COR-L47 (cell line): ENCODE measurements at regions not wholly inside any gene's neighbourhood (a gene's known extent, or its start where the extent isn't known, plus 50 kb on each side); places are given as distances from the start of the nearest gene placed in this dataset.

Source experiments
- DNase-seq: peaks from one replicate; lab custom pipeline; 2025; lab: John Stamatoyannopoulos, UW

GRCh38 chr13:22428188-22428828 lies 752.5 kb upstream of the SGCG start:
- DNase-seq: no peak

- no peak for DNase-seq
These were observed 748.1 kb upstream of the SGCG start for GRCh38 chr13:22432690-22433089.

GRCh38 chr13:22447132-22447886 lies 733.5 kb upstream of the SGCG start:
- no peak for DNase-seq

- no peak for DNase-seq
These were observed 731.5 kb upstream of the SGCG start for GRCh38 chr13:22449251-22449650.

GRCh38 chr13:22451327-22451741 lies 729.4 kb upstream of the SGCG start:
- DNase-seq: no peak

GRCh38 chr13:22454586-22454985 lies 726.2 kb upstream of the SGCG start:
- DNase-seq: no peak

GRCh38 chr13:22455036-22455435 lies 725.7 kb upstream of the SGCG start:
- DNase-seq: no peak

GRCh38 chr13:22461854-22462490 lies 718.8 kb upstream of the SGCG start:
- DNase-seq: no peak

- no peak for DNase-seq
These were observed 717.7 kb upstream of the SGCG start for GRCh38 chr13:22463089-22463488.

- DNase-seq: no peak
These were observed 712.7 kb upstream of the SGCG start for GRCh38 chr13:22468045-22468444.

- no peak for DNase-seq
These were observed 712.0 kb upstream of the SGCG start for GRCh38 chr13:22468824-22469223.

GRCh38 chr13:22469452-22469851 lies 711.3 kb upstream of the SGCG start:
- no peak for DNase-seq

- DNase-seq: no peak
These were observed 710.7 kb upstream of the SGCG start for GRCh38 chr13:22470075-22470474.

GRCh38 chr13:22482496-22483000 lies 698.2 kb upstream of the SGCG start:
- no peak for DNase-seq

- no peak for DNase-seq
These were observed 697.5 kb upstream of the SGCG start for GRCh38 chr13:22483276-22483675.

- no peak for DNase-seq
These were observed 694.3 kb upstream of the SGCG start for GRCh38 chr13:22486490-22486889.

GRCh38 chr13:22487932-22488331 lies 692.8 kb upstream of the SGCG start:
- no peak for DNase-seq

GRCh38 chr13:22489771-22490170 lies 691.0 kb upstream of the SGCG start:
- no peak for DNase-seq

- no peak for DNase-seq
These were observed 685.0 kb upstream of the SGCG start for GRCh38 chr13:22495819-22496218.

GRCh38 chr13:22496803-22497508 lies 683.8 kb upstream of the SGCG start:
- DNase-seq: no peak

- no peak for DNase-seq
These were observed 682.6 kb upstream of the SGCG start for GRCh38 chr13:22497991-22498780.

GRCh38 chr13:22499919-22500318 lies 680.9 kb upstream of the SGCG start:
- no peak for DNase-seq
